Astrocyte (in vitro differentiated cells and primary cell): ENCODE measurements at regions not wholly inside any gene's neighbourhood (a gene's known extent, or its start where the extent isn't known, plus 50 kb on each side); places are given as distances from the start of the nearest gene placed in this dataset.

Source experiments
- EZH2 ChIP-seq: IDR thresholded peaks from 2 replicates; pipeline ENCODE4 v1.6.1; 2012; ENCODE audit warnings: mild to moderate bottlenecking, low read length, inconsistent platforms; ENCODE audit not compliant: insufficient read depth
- TF ChIP-seq, protein P1 (sequence below): IDR thresholded peaks from 2 replicates; pipeline ENCODE4 v1.5.1; 2011; ENCODE audit warnings: low read depth, mild to moderate bottlenecking, inconsistent platforms, low read length, moderate library complexity; ENCODE audit not compliant: insufficient read depth

DNA sequence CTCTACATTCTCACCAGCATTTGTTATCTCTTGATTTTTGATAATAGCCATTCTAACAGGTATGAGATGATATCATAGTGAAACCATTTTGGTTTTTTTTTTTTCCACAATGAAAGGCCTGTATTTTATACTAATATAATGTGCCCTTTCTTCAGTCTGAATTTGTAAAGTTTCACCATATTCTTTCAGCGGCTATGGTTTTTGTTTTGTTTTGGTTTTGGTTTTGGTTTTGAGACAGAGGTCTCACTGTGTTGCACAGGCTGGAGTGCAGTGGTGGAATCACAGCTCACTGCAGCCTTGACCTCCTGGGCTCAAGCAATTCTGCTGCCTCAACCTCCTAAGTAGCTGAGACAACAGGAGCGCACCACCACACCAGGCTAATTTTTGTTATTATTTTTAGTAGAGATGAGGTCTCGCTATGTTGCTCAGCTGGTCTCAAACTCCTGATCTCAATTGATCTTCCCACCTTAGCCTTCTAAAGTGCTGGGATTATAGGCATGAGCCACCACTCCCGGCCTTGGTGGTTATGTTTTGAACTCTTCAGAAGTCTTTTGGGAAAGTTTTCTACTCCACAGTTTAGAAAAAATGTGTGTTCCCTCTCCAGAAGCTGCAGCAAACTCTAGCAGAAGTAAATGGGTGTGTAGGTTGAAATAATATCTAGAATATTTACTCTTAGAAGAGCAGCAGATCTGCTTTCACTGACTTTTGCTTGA lies 110.2 kb upstream of the UMPS start:
- TF ChIP-seq, protein P1, sequence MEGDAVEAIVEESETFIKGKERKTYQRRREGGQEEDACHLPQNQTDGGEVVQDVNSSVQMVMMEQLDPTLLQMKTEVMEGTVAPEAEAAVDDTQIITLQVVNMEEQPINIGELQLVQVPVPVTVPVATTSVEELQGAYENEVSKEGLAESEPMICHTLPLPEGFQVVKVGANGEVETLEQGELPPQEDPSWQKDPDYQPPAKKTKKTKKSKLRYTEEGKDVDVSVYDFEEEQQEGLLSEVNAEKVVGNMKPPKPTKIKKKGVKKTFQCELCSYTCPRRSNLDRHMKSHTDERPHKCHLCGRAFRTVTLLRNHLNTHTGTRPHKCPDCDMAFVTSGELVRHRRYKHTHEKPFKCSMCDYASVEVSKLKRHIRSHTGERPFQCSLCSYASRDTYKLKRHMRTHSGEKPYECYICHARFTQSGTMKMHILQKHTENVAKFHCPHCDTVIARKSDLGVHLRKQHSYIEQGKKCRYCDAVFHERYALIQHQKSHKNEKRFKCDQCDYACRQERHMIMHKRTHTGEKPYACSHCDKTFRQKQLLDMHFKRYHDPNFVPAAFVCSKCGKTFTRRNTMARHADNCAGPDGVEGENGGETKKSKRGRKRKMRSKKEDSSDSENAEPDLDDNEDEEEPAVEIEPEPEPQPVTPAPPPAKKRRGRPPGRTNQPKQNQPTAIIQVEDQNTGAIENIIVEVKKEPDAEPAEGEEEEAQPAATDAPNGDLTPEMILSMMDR: no peak
- no peak for TF ChIP-seq EZH2
